ENCODE measurements at regions not wholly inside any gene's neighbourhood (a gene's known extent, or its start where the extent isn't known, plus 50 kb on each side); places are given as distances from the start of the nearest gene placed in this dataset.

DNA sequence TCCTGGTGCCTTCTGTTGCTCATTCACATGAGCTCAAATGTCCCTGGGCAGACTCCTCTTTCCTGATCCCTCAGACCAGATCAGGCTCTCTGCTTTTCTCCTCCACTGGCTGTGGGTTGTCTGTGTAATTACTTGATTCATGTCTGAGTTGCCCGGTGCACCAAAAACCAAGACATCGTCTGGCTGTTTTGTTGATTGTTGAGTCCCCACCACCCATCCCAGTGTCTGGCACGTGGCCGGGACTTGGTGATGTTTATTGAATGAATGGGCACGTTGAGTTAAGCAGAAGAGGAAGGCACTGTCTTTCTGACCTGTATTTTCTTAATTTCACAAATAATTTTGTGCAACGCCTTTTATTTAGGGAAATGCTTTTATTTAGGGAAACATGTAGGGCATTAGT lies 499.1 kb upstream of the HS6ST1 start:
- Mint-ChIP-seq H3K27ac (no peak overlapping the region), H3K27me3 (ENCODE audit: low read depth) (peaks cover 3% of the 10 kb centered on the region; the same call in 1 of the 2 replicates), H3K9me3 (peaks cover 12% of the 10 kb centered on the region; the same call in 1 of the 2 replicates), H3K4me3 (no peak overlapping the region), H3K4me1 (peaks cover 32% of the 10 kb centered on the region), H3K36me3 (no peaks in the 10 kb centered on the region)
- ATAC-seq (no peak), DNase-seq (ENCODE audit: low spot score) (no peak)
- ChIA-PET CTCF (no interaction called here), POLR2A (no interaction called here)
- TF ChIP-seq ETV6 (CRISPR knock-in tag; IDR thresholded peaks at IDR 0.05) (no peak), ZNF121 (CRISPR knock-in tag; IDR thresholded peaks at IDR 0.05) (no peak), TEAD4 (CRISPR knock-in tag; IDR thresholded peaks at IDR 0.05) (no peak), JUN (CRISPR knock-in tag; IDR thresholded peaks at IDR 0.05) (no peak), ZNF263 (CRISPR knock-in tag; IDR thresholded peaks at IDR 0.05; ENCODE audit: low read depth) (no peak), TP53 (CRISPR knock-in tag; IDR thresholded peaks at IDR 0.05) (no peak), ATF1 (CRISPR knock-in tag; IDR thresholded peaks at IDR 0.05) (no peak), TCF7 (CRISPR knock-in tag; IDR thresholded peaks at IDR 0.05; ENCODE audit: low read depth) (no peak), RORB (CRISPR knock-in tag; IDR thresholded peaks at IDR 0.05) (no peak), ELF4 (CRISPR knock-in tag; IDR thresholded peaks at IDR 0.05; ENCODE audit: low read depth) (no peak)
- TF ChIP-seq, protein P1, sequence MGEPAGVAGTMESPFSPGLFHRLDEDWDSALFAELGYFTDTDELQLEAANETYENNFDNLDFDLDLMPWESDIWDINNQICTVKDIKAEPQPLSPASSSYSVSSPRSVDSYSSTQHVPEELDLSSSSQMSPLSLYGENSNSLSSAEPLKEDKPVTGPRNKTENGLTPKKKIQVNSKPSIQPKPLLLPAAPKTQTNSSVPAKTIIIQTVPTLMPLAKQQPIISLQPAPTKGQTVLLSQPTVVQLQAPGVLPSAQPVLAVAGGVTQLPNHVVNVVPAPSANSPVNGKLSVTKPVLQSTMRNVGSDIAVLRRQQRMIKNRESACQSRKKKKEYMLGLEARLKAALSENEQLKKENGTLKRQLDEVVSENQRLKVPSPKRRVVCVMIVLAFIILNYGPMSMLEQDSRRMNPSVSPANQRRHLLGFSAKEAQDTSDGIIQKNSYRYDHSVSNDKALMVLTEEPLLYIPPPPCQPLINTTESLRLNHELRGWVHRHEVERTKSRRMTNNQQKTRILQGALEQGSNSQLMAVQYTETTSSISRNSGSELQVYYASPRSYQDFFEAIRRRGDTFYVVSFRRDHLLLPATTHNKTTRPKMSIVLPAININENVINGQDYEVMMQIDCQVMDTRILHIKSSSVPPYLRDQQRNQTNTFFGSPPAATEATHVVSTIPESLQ (CRISPR knock-in tag; IDR thresholded peaks at IDR 0.05): no peak
- TF ChIP-seq, protein P2, sequence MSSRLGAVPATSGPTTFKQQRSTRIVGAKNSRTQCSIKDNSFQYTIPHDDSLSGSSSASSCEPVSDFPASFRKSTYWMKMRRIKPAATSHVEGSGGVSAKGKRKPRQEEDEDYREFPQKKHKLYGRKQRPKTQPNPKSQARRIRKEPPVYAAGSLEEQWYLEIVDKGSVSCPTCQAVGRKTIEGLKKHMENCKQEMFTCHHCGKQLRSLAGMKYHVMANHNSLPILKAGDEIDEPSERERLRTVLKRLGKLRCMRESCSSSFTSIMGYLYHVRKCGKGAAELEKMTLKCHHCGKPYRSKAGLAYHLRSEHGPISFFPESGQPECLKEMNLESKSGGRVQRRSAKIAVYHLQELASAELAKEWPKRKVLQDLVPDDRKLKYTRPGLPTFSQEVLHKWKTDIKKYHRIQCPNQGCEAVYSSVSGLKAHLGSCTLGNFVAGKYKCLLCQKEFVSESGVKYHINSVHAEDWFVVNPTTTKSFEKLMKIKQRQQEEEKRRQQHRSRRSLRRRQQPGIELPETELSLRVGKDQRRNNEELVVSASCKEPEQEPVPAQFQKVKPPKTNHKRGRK (CRISPR knock-in tag; IDR thresholded peaks at IDR 0.05; ENCODE audit: borderline replicate concordance): no peak
- TF ChIP-seq, protein P3, sequence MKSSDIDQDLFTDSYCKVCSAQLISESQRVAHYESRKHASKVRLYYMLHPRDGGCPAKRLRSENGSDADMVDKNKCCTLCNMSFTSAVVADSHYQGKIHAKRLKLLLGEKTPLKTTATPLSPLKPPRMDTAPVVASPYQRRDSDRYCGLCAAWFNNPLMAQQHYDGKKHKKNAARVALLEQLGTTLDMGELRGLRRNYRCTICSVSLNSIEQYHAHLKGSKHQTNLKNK (CRISPR knock-in tag; IDR thresholded peaks at IDR 0.05): no peak
- TF ChIP-seq, protein P4, sequence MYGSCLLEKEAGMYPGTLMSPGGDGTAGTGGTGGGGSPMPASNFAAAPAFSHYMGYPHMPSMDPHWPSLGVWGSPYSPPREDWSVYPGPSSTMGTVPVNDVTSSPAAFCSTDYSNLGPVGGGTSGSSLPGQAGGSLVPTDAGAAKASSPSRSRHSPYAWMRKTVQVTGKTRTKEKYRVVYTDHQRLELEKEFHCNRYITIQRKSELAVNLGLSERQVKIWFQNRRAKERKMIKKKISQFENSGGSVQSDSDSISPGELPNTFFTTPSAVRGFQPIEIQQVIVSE (CRISPR knock-in tag; IDR thresholded peaks at IDR 0.05; ENCODE audit: borderline replicate concordance): no peak
- TF ChIP-seq, protein P5, sequence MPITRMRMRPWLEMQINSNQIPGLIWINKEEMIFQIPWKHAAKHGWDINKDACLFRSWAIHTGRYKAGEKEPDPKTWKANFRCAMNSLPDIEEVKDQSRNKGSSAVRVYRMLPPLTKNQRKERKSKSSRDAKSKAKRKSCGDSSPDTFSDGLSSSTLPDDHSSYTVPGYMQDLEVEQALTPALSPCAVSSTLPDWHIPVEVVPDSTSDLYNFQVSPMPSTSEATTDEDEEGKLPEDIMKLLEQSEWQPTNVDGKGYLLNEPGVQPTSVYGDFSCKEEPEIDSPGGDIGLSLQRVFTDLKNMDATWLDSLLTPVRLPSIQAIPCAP (CRISPR knock-in tag; IDR thresholded peaks at IDR 0.05): no peak
- TF ChIP-seq, protein P6, sequence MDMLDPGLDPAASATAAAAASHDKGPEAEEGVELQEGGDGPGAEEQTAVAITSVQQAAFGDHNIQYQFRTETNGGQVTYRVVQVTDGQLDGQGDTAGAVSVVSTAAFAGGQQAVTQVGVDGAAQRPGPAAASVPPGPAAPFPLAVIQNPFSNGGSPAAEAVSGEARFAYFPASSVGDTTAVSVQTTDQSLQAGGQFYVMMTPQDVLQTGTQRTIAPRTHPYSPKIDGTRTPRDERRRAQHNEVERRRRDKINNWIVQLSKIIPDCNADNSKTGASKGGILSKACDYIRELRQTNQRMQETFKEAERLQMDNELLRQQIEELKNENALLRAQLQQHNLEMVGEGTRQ (CRISPR knock-in tag; IDR thresholded peaks at IDR 0.05): no peak
- TF ChIP-seq, protein P7, sequence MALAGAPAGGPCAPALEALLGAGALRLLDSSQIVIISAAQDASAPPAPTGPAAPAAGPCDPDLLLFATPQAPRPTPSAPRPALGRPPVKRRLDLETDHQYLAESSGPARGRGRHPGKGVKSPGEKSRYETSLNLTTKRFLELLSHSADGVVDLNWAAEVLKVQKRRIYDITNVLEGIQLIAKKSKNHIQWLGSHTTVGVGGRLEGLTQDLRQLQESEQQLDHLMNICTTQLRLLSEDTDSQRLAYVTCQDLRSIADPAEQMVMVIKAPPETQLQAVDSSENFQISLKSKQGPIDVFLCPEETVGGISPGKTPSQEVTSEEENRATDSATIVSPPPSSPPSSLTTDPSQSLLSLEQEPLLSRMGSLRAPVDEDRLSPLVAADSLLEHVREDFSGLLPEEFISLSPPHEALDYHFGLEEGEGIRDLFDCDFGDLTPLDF (CRISPR knock-in tag; IDR thresholded peaks at IDR 0.05): no peak
- TF ChIP-seq, protein P8, sequence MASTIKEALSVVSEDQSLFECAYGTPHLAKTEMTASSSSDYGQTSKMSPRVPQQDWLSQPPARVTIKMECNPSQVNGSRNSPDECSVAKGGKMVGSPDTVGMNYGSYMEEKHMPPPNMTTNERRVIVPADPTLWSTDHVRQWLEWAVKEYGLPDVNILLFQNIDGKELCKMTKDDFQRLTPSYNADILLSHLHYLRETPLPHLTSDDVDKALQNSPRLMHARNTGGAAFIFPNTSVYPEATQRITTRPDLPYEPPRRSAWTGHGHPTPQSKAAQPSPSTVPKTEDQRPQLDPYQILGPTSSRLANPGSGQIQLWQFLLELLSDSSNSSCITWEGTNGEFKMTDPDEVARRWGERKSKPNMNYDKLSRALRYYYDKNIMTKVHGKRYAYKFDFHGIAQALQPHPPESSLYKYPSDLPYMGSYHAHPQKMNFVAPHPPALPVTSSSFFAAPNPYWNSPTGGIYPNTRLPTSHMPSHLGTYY (CRISPR knock-in tag; IDR thresholded peaks at IDR 0.05): no peak
- TF ChIP-seq, protein P9, sequence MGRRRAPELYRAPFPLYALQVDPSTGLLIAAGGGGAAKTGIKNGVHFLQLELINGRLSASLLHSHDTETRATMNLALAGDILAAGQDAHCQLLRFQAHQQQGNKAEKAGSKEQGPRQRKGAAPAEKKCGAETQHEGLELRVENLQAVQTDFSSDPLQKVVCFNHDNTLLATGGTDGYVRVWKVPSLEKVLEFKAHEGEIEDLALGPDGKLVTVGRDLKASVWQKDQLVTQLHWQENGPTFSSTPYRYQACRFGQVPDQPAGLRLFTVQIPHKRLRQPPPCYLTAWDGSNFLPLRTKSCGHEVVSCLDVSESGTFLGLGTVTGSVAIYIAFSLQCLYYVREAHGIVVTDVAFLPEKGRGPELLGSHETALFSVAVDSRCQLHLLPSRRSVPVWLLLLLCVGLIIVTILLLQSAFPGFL (CRISPR knock-in tag; IDR thresholded peaks at IDR 0.05; ENCODE audit: borderline replicate concordance): no peak
- TF ChIP-seq, protein P10, sequence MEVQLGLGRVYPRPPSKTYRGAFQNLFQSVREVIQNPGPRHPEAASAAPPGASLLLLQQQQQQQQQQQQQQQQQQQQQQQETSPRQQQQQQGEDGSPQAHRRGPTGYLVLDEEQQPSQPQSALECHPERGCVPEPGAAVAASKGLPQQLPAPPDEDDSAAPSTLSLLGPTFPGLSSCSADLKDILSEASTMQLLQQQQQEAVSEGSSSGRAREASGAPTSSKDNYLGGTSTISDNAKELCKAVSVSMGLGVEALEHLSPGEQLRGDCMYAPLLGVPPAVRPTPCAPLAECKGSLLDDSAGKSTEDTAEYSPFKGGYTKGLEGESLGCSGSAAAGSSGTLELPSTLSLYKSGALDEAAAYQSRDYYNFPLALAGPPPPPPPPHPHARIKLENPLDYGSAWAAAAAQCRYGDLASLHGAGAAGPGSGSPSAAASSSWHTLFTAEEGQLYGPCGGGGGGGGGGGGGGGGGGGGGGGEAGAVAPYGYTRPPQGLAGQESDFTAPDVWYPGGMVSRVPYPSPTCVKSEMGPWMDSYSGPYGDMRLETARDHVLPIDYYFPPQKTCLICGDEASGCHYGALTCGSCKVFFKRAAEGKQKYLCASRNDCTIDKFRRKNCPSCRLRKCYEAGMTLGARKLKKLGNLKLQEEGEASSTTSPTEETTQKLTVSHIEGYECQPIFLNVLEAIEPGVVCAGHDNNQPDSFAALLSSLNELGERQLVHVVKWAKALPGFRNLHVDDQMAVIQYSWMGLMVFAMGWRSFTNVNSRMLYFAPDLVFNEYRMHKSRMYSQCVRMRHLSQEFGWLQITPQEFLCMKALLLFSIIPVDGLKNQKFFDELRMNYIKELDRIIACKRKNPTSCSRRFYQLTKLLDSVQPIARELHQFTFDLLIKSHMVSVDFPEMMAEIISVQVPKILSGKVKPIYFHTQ (CRISPR knock-in tag; IDR thresholded peaks at IDR 0.05): no peak
